GM23248 (cell line): ENCODE measurements at regions not wholly inside any gene's neighbourhood (a gene's known extent, or its start where the extent isn't known, plus 50 kb on each side); places are given as distances from the start of the nearest gene placed in this dataset.
A peak's percentile ranks its signal among the peaks of the same experiment; 100 is the strongest.

Source experiments
- DNase-seq: peaks from one replicate; pipeline ENCODE4 v3.0.0-alpha.2; 2015
- H2AFZ ChIP-seq: fragments of 200-600 bp; sonication (generic); 2 replicates; pipeline ENCODE4 v1.6.1; 2016; ENCODE audit warnings: antibody characterized with exemption
- H3F3A ChIP-seq: fragments of 200-600 bp; sonication (generic); 2 replicates; pipeline ENCODE4 v1.6.1; 2016; ENCODE audit warnings: mild to moderate bottlenecking, antibody characterized with exemption, mixed run types; ENCODE audit not compliant: insufficient read depth
- H3K27ac ChIP-seq: fragments of 200-600 bp; sonication (generic); 2 replicates; pipeline ENCODE4 v1.5.1; 2016; ENCODE audit warnings: mild to moderate bottlenecking
- H3K27me3 ChIP-seq: fragments of 200-600 bp; sonication (generic); replicated peaks from 2 replicates; pipeline ENCODE4 v1.6.1; 2016; ENCODE audit warnings: mild to moderate bottlenecking; ENCODE audit not compliant: insufficient read depth
- H3K36me3 ChIP-seq: fragments of 200-600 bp; sonication (generic); 2 replicates; pipeline ENCODE4 v1.6.1; 2016; ENCODE audit warnings: low read depth, mild to moderate bottlenecking
- H3K4me1 ChIP-seq: fragments of 200-600 bp; sonication (generic); 2 replicates; pipeline ENCODE4 v1.6.1; 2016; ENCODE audit warnings: mild to moderate bottlenecking; ENCODE audit not compliant: insufficient read depth
- H3K4me2 ChIP-seq: fragments of 200-600 bp; sonication (generic); one replicate; pipeline ENCODE4 v1.6.1; 2016; ENCODE audit warnings: mild to moderate bottlenecking; ENCODE audit not compliant: unreplicated experiment
- H3K4me3 ChIP-seq: fragments of 200-600 bp; sonication (generic); 2 replicates; pipeline ENCODE4 v1.5.1; 2016; ENCODE audit warnings: mild to moderate bottlenecking
- H3K79me2 ChIP-seq: fragments of 200-600 bp; sonication (generic); 2 replicates; pipeline ENCODE4 v1.6.1; 2016; ENCODE audit warnings: mild to moderate bottlenecking; ENCODE audit not compliant: insufficient read depth
- H3K9ac ChIP-seq: fragments of 200-600 bp; sonication (generic); 2 replicates; pipeline ENCODE4 v1.6.1; 2016; ENCODE audit warnings: mild to moderate bottlenecking
- H3K9me2 ChIP-seq: fragments of 200-600 bp; sonication (generic); 2 replicates; pipeline ENCODE4 v1.6.1; 2016; ENCODE audit warnings: mixed run types, mild to moderate bottlenecking, moderate library complexity; ENCODE audit not compliant: insufficient read depth
- H3K9me3 ChIP-seq: fragments of 200-600 bp; sonication (generic); one replicate; pipeline ENCODE4 v1.6.1; 2017; ENCODE audit warnings: low read depth
- H4K20me1 ChIP-seq: fragments of 200-600 bp; sonication (generic); 2 replicates; pipeline ENCODE4 v1.6.0; 2016; ENCODE audit not compliant: insufficient read depth
- EZH2 ChIP-seq: fragments of 200-600 bp; sonication (generic); IDR thresholded peaks from 2 replicates; pipeline ENCODE4 v1.6.1; 2018; ENCODE audit warnings: antibody characterized with exemption, mild to moderate bottlenecking; ENCODE audit not compliant: insufficient read depth, poor library complexity, severe bottlenecking
- EZH2phosphoT487 ChIP-seq: fragments of 200-600 bp; sonication (generic); IDR thresholded peaks from 2 replicates; pipeline ENCODE4 v1.6.1; 2018; ENCODE audit warnings: antibody characterized with exemption, moderate library complexity, mild to moderate bottlenecking, low read depth; ENCODE audit not compliant: insufficient read depth
- WGBS, 2 experiments: methylation state at CpG; one replicate each; pipeline ENCODE4 v1.1.6; 2015 to 2017; ENCODE audit warnings: low lambda C conversion rate in 2 of 2, low coverage in 1 of 2; ENCODE audit errors: missing lambda C conversion rate in 2 of 2; 5-methylcytosine and 5-hydroxymethylcytosine counted together
- in situ Hi-C: fragments of 300-500 bp; cut with MboI; formaldehyde crosslinking; loops from 2 replicates; pipeline ENCODE4 v1.15.0; 2020

DNA sequence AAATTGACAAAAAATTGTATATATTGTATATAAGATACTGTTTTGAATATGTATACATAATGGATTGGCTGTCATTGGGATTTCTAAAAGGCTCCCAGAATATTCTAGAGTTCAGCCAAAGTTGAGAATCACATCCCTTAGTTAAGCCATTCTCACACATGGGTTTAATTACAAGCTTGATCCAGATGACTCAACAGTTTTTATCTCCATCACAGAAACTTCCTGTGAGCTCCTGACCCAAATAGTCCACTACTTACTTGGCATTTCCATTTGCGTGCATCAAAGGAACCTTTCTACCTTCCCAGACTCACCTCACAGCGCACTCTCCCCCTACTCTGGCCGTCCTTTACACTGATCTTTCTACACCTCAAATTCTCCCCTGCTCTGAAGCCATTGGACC, 184.8 kb upstream of the ARHGAP20 start:
- Histone ChIP-seq H4K20me1 (no peaks in the 10 kb centered on the region), H3K4me2 (peak overlapping the region; percentile 63), H3K4me1 (peaks cover 35% of the 10 kb centered on the region), H3K36me3 (no peaks in the 10 kb centered on the region), H3K9ac (no peak overlapping the region), H2AFZ (no peak overlapping the region), H3K9me3 (no peaks in the 10 kb centered on the region), H3F3A (0 out of 2 replicates have a peak, but pooled peaks cover 3% of the 10 kb centered on the region), H3K9me2 (no peaks in the 10 kb centered on the region), H3K27me3 (no peaks in the 10 kb centered on the region), H3K4me3 (no peak overlapping the region), H3K79me2 (no peaks in the 10 kb centered on the region), H3K27ac (0 out of 2 replicates have a peak overlapping the region, but pooled peaks have one; percentile 6)
- 35 to 48% methylated on average over 3 of the region's 3 CpGs for WGBS, 2 experiments
- in situ Hi-C loops: no loop called here
- DNase-seq: peak; percentile 90
- TF ChIP-seq EZH2phosphoT487: no peak
- TF ChIP-seq EZH2: no peak

DNA sequence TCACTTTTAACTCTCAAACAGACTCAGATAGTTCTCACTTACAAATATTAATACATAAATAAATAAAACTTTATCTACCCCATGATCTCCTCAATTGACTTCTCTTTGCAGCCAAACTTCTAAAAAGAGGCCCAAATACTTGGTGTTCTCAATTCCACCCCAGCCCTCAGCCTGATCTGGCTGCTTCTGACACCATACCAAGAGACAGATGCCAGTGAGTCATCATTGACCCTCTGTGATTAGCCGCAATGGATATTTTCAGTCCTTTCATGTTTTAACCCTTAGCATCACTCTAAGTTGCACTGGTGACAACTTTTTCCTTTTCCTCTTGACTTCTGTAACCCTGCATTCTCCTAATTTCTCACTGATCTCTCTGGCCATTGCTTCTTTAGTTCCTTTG, 184.1 kb upstream of the ARHGAP20 start:
- peak; percentile 87 for DNase-seq
- TF ChIP-seq EZH2phosphoT487 (no peak), EZH2 (no peak)
- peak overlapping the region; percentile 42 for H3K27ac ChIP-seq

DNA sequence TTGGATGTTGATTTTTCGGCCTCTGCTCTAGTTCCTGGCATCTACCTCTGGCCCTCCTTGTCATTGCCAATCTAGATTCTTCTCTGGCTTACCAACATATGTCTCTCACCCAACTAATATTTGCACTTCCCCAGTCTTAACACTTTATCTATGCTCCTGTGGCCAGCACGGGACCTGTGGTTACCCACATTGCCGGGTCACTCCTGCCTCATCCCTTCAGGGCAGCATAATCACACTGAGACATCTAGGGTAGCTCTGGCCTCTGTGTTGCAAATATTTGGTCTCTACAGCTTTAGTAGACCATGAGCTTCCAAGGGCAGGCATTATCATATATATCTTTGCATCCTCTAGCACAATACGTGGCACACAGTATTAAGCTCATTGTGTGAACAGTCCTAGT, 182.0 kb upstream of the ARHGAP20 start:
- H3K9me2 ChIP-seq: no peaks in the 10 kb centered on the region
- peaks cover 13% of the 10 kb centered on the region for H3F3A ChIP-seq
- in situ Hi-C loops: no loop called here
- no peaks in the 10 kb centered on the region for H3K27me3 ChIP-seq
- H3K36me3 ChIP-seq: no peaks in the 10 kb centered on the region
- peaks cover 46% of the 10 kb centered on the region for H3K4me1 ChIP-seq
- no peaks in the 10 kb centered on the region for H3K79me2 ChIP-seq
- TF ChIP-seq EZH2phosphoT487 (no peak), EZH2 (no peak)
- H3K4me3 ChIP-seq: no peak overlapping the region
- DNase-seq: no peak
- no peaks in the 10 kb centered on the region for H3K9me3 ChIP-seq
- no peaks in the 10 kb centered on the region for H4K20me1 ChIP-seq
- H3K27ac ChIP-seq: no peak overlapping the region
- H3K9ac ChIP-seq: no peak overlapping the region
- WGBS, 2 experiments: 78 to 79% methylated on average over 4 of the region's 4 CpGs
- H2AFZ ChIP-seq: no peak overlapping the region
- H3K4me2 ChIP-seq: no peak overlapping the region

More for the DNA sequence above, 184.1 kb upstream of the ARHGAP20 start:
- no peak overlapping the region for H2AFZ ChIP-seq
- peaks cover 40% of the 10 kb centered on the region for H3K4me1 ChIP-seq
- 0% methylated on average over 1 of the region's 1 CpG for WGBS, 2 experiments
- peak overlapping the region; percentile 63 for H3K4me2 ChIP-seq
- H4K20me1 ChIP-seq: no peaks in the 10 kb centered on the region
- no peaks in the 10 kb centered on the region for H3K36me3 ChIP-seq
- H3K9ac ChIP-seq: no peak overlapping the region
- H3K27me3 ChIP-seq: no peaks in the 10 kb centered on the region
- no peaks in the 10 kb centered on the region for H3K9me3 ChIP-seq
- in situ Hi-C loops: no loop called here
- H3K4me3 ChIP-seq: no peak overlapping the region
- no peaks in the 10 kb centered on the region for H3K9me2 ChIP-seq
- no peaks in the 10 kb centered on the region for H3K79me2 ChIP-seq
- peaks cover 8% of the 10 kb centered on the region; the same call in 1 of the 2 replicates for H3F3A ChIP-seq

DNA sequence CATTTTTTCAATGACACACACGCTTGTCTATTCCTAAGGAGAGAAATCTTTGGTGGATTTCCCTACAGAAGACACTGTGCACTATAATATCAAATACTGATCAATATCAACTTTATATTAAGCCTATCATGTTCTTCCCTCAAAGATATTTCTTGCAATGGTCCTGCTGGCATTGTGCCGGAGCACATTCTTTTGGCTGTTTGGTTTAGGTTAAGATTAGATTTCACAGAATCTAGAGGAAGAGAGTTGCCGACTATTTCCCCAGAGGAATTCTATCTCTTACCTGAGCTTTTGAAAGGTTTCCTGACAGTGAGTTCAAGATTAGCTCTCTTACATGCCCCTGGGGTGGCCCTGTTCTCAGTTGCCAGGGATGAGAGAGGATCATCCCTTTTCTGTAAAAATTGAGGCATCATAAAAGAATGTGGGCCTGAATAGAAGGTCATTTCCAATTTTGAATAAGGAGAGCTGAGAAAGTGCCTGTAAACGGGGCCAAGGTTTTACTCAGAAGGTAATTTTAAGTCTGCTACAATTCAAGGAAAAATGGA, 180.6 kb upstream of the ARHGAP20 start:
- 81 to 83% methylated on average over 4 of the region's 4 CpGs for WGBS, 2 experiments
- no peak for TF ChIP-seq EZH2phosphoT487
- no peak for TF ChIP-seq EZH2

More for the DNA sequence above, 180.6 kb upstream of the ARHGAP20 start:
- Histone ChIP-seq H3K79me2 (no peaks in the 10 kb centered on the region), H3K27me3 (no peaks in the 10 kb centered on the region), H3F3A (peaks cover 13% of the 10 kb centered on the region), H3K9ac (no peak overlapping the region), H3K36me3 (no peaks in the 10 kb centered on the region), H3K4me1 (peaks cover 46% of the 10 kb centered on the region), H2AFZ (no peak overlapping the region), H3K4me3 (no peak overlapping the region), H3K4me2 (no peak overlapping the region), H3K9me3 (no peaks in the 10 kb centered on the region), H3K9me2 (no peaks in the 10 kb centered on the region), H4K20me1 (no peaks in the 10 kb centered on the region), H3K27ac (no peak overlapping the region)
- DNase-seq: peak; percentile 36
- in situ Hi-C loops: no loop called here
